Fibroblast of lung (primary cell): ENCODE measurements at regions not wholly inside any gene's neighbourhood (a gene's known extent, or its start where the extent isn't known, plus 50 kb on each side); places are given as distances from the start of the nearest gene placed in this dataset.

ENCODE experiments used
- DNase-seq, 2 donors: peaks; one replicate each; pipeline versions ENCODE4 v3.0.0 to v3.0.0-alpha.2; 2010; ENCODE audit warnings: low read depth in 2 of 2
- H2AFZ ChIP-seq: 2 replicates; pipeline ENCODE4 v1.5.1; 2012; ENCODE audit warnings: low read length, control low read depth, inconsistent platforms
- H3K27ac ChIP-seq: 2 replicates; pipeline ENCODE4 v1.5.1; 2011; ENCODE audit warnings: low read length, control low read depth; ENCODE audit not compliant: insufficient read depth
- H3K27me3 ChIP-seq: 2 replicates; pipeline ENCODE4 v1.5.1; 2011; ENCODE audit warnings: mild to moderate bottlenecking, low read length; ENCODE audit not compliant: control insufficient read depth, insufficient read depth
- H3K36me3 ChIP-seq: 2 replicates; pipeline ENCODE4 v1.5.1; 2011; ENCODE audit warnings: low read length; ENCODE audit not compliant: control insufficient read depth, insufficient read depth
- H3K4me1 ChIP-seq: 2 replicates; pipeline ENCODE4 v1.5.1; 2011; ENCODE audit warnings: low read length; ENCODE audit not compliant: control insufficient read depth, insufficient read depth; ENCODE audit errors: extremely low read depth
- H3K4me2 ChIP-seq: 2 replicates; pipeline ENCODE4 v1.5.1; 2011; ENCODE audit warnings: low read length, control low read depth; ENCODE audit not compliant: insufficient read depth; ENCODE audit errors: extremely low read depth
- H3K4me3 ChIP-seq, 4 experiments: fragments of 200-600 bp in 1 of 4; sonication (generic) in 1 of 4; replicated peaks in 1 of 4; 2 replicates each; pipeline ENCODE4 v1.5.1; 2011 to 2016; ENCODE audit warnings: low read length in 4 of 4, low read depth in 3 of 4, mild to moderate bottlenecking in 3 of 4, control low read depth in 2 of 4, inconsistent platforms in 1 of 4, mixed read lengths in 1 of 4; ENCODE audit not compliant: insufficient read depth in 1 of 4; ENCODE audit errors: control extremely low read depth in 1 of 4
- H3K79me2 ChIP-seq: 2 replicates; pipeline ENCODE4 v1.5.1; 2012; ENCODE audit warnings: mild to moderate bottlenecking, low read length, inconsistent platforms; ENCODE audit not compliant: control insufficient read depth, insufficient read depth
- H3K9ac ChIP-seq: 2 replicates; pipeline ENCODE4 v1.5.1; 2011; ENCODE audit warnings: mild to moderate bottlenecking, low read length, control low read depth; ENCODE audit not compliant: insufficient read depth
- H3K9me3 ChIP-seq: 2 replicates; pipeline ENCODE4 v1.5.1; 2012; ENCODE audit warnings: low read depth, low read length; ENCODE audit not compliant: control insufficient read depth, insufficient read depth
- H4K20me1 ChIP-seq: 2 replicates; pipeline ENCODE4 v1.5.1; 2011; ENCODE audit warnings: low read length; ENCODE audit not compliant: control insufficient read depth, insufficient read depth; ENCODE audit errors: extremely low read depth
- CTCF ChIP-seq, 2 donors: IDR thresholded peaks in 1 of 2; conservative IDR thresholded peaks in 1 of 2; 1 replicate in 1 of 2; 2 replicates in 1 of 2; pipeline ENCODE4 v1.5.1; 2011 to 2012; ENCODE audit warnings: low read length in 2 of 2, control low read depth in 1 of 2, inconsistent platforms in 1 of 2, low read depth in 1 of 2, mild to moderate bottlenecking in 1 of 2
- EZH2 ChIP-seq: IDR thresholded peaks from 2 replicates; pipeline ENCODE4 v1.5.1; 2012; ENCODE audit warnings: low read length, control low read depth, mild to moderate bottlenecking; ENCODE audit errors: missing control alignments

- Histone ChIP-seq H3K4me2 (no peak overlapping the region), H3K36me3 (no peaks in the 10 kb centered on the region), H2AFZ (no peak overlapping the region), H3K4me3 (no peak overlapping the region), H3K27ac (no peak overlapping the region), H3K4me1 (no peaks in the 10 kb centered on the region), H4K20me1 (no peaks in the 10 kb centered on the region), H3K9me3 (no peaks in the 10 kb centered on the region), H3K79me2 (no peaks in the 10 kb centered on the region), H3K9ac (no peak overlapping the region), H3K27me3 (no peaks in the 10 kb centered on the region)
- TF ChIP-seq CTCF (conservative IDR thresholded peaks at IDR 0.05 in 1 of 2, IDR thresholded peaks at IDR 0.05 in 1 of 2; ENCODE audit: low read depth in 1 of 2, low read length in 2 of 2) (no peak), EZH2 (no peak)
- no peak for DNase-seq
Observed at GRCh38 chr6:72500669-72501068, 121.2 kb upstream of the KCNQ5 start.

DNA sequence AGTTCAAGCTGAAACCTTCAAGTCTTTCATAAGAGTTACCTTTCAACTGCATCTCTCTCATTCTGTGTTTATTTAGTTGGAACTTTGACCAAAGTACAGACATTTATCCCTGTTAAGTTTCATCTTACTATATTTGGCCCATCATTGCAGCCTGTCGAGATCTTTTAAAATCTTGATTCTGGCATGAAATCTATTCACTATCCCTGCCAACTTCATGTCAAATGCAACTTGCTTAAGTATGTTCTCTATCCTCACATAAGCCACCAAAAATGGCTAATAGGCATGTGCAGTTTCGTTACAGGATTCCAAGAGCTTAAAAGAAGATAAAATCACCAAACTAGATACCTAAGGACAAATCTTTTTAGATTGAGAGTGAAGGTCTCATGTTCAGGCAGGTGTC lies 117.5 kb upstream of the KCNQ5 start:
- Histone ChIP-seq H3K4me3 (no peak overlapping the region), H3K79me2 (no peaks in the 10 kb centered on the region), H2AFZ (no peak overlapping the region), H4K20me1 (no peaks in the 10 kb centered on the region), H3K9ac (no peak overlapping the region), H3K36me3 (no peaks in the 10 kb centered on the region), H3K9me3 (no peaks in the 10 kb centered on the region), H3K4me2 (no peak overlapping the region), H3K4me1 (no peaks in the 10 kb centered on the region), H3K27me3 (no peaks in the 10 kb centered on the region), H3K27ac (no peak overlapping the region)
- no peak for TF ChIP-seq EZH2
- no peak for TF ChIP-seq CTCF (conservative IDR thresholded peaks at IDR 0.05 in 1 of 2, IDR thresholded peaks at IDR 0.05 in 1 of 2; ENCODE audit: low read depth in 1 of 2, low read length in 2 of 2)
- DNase-seq, result no peak

GRCh38 chr6:72505446-72505845 lies 116.4 kb upstream of the KCNQ5 start:
- H2AFZ ChIP-seq, result no peak overlapping the region
- no peaks in the 10 kb centered on the region for H3K4me1 ChIP-seq
- H3K9me3 ChIP-seq, result no peaks in the 10 kb centered on the region
- no peak overlapping the region for H3K4me2 ChIP-seq
- no peaks in the 10 kb centered on the region for H3K79me2 ChIP-seq
- H3K27ac ChIP-seq, result no peak overlapping the region
- no peaks in the 10 kb centered on the region for H4K20me1 ChIP-seq
- H3K36me3 ChIP-seq, result no peaks in the 10 kb centered on the region
- TF ChIP-seq CTCF (conservative IDR thresholded peaks at IDR 0.05 in 1 of 2, IDR thresholded peaks at IDR 0.05 in 1 of 2; ENCODE audit: low read depth in 1 of 2, low read length in 2 of 2), result no peak
- no peaks in the 10 kb centered on the region for H3K27me3 ChIP-seq
- no peak overlapping the region for H3K9ac ChIP-seq
- no peak for DNase-seq
- H3K4me3 ChIP-seq, result no peak overlapping the region
